ENCODE measurements at regions not wholly inside any gene's neighbourhood (a gene's known extent, or its start where the extent isn't known, plus 50 kb on each side); places are given as distances from the start of the nearest gene placed in this dataset.
"Not testable (repeated sequence)": the region's sequence is repeated elsewhere in the genome, so short reads cannot be mapped to it uniquely, and the experiment has no call there.

DNA sequence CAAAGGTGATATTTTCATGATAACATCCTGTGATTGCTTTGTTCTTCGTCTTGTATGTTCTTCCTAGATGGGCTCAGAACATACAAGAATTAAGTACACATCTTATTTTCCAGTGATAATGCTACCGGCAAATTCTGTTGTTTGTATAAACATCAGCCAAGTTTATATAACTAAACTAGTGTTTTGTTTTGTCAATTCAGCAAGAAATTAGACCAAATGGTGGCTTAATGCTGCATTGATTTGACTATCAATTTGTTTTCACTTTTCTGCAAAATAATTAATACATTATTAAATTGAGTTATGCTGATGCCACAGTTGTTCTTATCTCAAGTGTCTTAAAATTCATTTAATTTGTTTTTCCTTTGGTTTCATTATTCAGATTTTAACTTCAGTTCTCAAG is 177.7 kb downstream of the OR4F29 start:
- DNase-seq (ENCODE audit: low spot score); in situ Hi-C loops (cut with MboI; ENCODE audit: low pct_unique_long_range_greater_than_20kb, low sequenced_read_pairs, unreplicated experiment): not testable (repeated sequence)

DNA sequence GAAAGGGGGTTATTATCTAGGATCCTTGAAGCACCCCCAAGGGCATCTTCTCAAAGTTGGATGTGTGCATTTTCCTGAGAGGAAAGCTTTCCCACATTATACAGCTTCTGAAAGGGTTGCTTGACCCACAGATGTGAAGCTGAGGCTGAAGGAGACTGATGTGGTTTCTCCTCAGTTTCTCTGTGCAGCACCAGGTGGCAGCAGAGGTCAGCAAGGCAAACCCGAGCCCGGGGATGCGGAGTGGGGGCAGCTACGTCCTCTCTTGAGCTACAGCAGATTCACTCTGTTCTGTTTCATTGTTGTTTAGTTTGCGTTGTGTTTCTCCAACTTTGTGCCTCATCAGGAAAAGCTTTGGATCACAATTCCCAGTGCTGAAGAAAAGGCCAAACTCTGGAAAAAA is 183.7 kb downstream of the OR4F29 start:
- TF ChIP-seq, protein P1, sequence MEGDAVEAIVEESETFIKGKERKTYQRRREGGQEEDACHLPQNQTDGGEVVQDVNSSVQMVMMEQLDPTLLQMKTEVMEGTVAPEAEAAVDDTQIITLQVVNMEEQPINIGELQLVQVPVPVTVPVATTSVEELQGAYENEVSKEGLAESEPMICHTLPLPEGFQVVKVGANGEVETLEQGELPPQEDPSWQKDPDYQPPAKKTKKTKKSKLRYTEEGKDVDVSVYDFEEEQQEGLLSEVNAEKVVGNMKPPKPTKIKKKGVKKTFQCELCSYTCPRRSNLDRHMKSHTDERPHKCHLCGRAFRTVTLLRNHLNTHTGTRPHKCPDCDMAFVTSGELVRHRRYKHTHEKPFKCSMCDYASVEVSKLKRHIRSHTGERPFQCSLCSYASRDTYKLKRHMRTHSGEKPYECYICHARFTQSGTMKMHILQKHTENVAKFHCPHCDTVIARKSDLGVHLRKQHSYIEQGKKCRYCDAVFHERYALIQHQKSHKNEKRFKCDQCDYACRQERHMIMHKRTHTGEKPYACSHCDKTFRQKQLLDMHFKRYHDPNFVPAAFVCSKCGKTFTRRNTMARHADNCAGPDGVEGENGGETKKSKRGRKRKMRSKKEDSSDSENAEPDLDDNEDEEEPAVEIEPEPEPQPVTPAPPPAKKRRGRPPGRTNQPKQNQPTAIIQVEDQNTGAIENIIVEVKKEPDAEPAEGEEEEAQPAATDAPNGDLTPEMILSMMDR (IDR thresholded peaks at IDR 0.05; ENCODE audit: extremely low read depth, insufficient read depth, missing control alignments): peak; percentile 67
- DNase-seq (ENCODE audit: low spot score); in situ Hi-C loops (cut with MboI; ENCODE audit: low pct_unique_long_range_greater_than_20kb, low sequenced_read_pairs, unreplicated experiment): not testable (repeated sequence)
